ENCODE measurements at regions not wholly inside any gene's neighbourhood (a gene's known extent, or its start where the extent isn't known, plus 50 kb on each side); places are given as distances from the start of the nearest gene placed in this dataset.

GRCh38 chr5:30811298-30811697 lies 382.2 kb upstream of the CDH6 start:
- TF ChIP-seq CTCF (IDR thresholded peaks at IDR 0.05) (no peak), USF1 (IDR thresholded peaks at IDR 0.05; ENCODE audit: borderline replicate concordance, low read depth) (no peak), JUND (IDR thresholded peaks at IDR 0.05) (no peak), CHD2 (IDR thresholded peaks at IDR 0.05; ENCODE audit: low read length, partially characterized antibody) (no peak), RFX5 (IDR thresholded peaks at IDR 0.05; ENCODE audit: low read length) (no peak), POLR2AphosphoS5 (IDR thresholded peaks at IDR 0.05; ENCODE audit: low read depth, low read length) (no peak), EP300 (IDR thresholded peaks at IDR 0.05; ENCODE audit: borderline replicate concordance in 1 of 2, low read depth in 1 of 2, low read length in 1 of 2) (no peak), SMC3 (IDR thresholded peaks at IDR 0.05; ENCODE audit: low read depth, low read length) (no peak), FOXJ3 (CRISPR knock-in tag; IDR thresholded peaks at IDR 0.05) (no peak), MXI1 (IDR thresholded peaks at IDR 0.05; ENCODE audit: low read depth, low read length) (no peak), REST (IDR thresholded peaks at IDR 0.05; ENCODE audit: low read depth, low read length) (no peak), NRF1 (IDR thresholded peaks at IDR 0.05; ENCODE audit: low read depth, low read length) (no peak)

All from SK-N-SH (cell line).